Activated T-helper 9 cell treated with anti-CD3 and anti-CD28 coated beads, Interleukin-2, amount 50 U/mL, for 16 hours (primary cell): ENCODE measurements at regions not wholly inside any gene's neighbourhood (a gene's known extent, or its start where the extent isn't known, plus 50 kb on each side); places are given as distances from the start of the nearest gene placed in this dataset.

Experiments
- DNase-seq: peaks from one replicate; pipeline ENCODE4 v3.0.0-alpha.2; 2020; ENCODE audit warnings: low read depth

GRCh38 chr10:111993321-111993720, 190.2 kb downstream of the GPAM start:
- DNase-seq: no peak

- DNase-seq: no peak
Observed at GRCh38 chr10:111993872-111994426, 189.6 kb downstream of the GPAM start.

- no peak for DNase-seq
Observed at GRCh38 chr10:111996103-111996502, 187.5 kb downstream of the GPAM start.

- no peak for DNase-seq
Observed at GRCh38 chr10:111998728-111999127, 184.8 kb downstream of the GPAM start.

- DNase-seq: no peak
Observed at GRCh38 chr10:111999205-111999914, 184.2 kb downstream of the GPAM start.

GRCh38 chr10:111999915-112000302, 183.7 kb downstream of the GPAM start:
- no peak for DNase-seq

- no peak for DNase-seq
Observed at GRCh38 chr10:112000466-112000865, 183.1 kb downstream of the GPAM start.

- DNase-seq: no peak
Observed at GRCh38 chr10:112002206-112002605, 181.4 kb downstream of the GPAM start.

- no peak for DNase-seq
Observed at GRCh38 chr10:112004075-112004474, 179.5 kb downstream of the GPAM start.

- DNase-seq: no peak
Observed at GRCh38 chr10:112005044-112005443, 178.5 kb downstream of the GPAM start.

GRCh38 chr10:112006407-112006806, 177.2 kb downstream of the GPAM start:
- no peak for DNase-seq

- no peak for DNase-seq
Observed at GRCh38 chr10:112006831-112007230, 176.7 kb downstream of the GPAM start.

- no peak for DNase-seq
Observed at GRCh38 chr10:112022196-112022595, 161.4 kb downstream of the GPAM start.

- no peak for DNase-seq
Observed at GRCh38 chr10:112024079-112024478, 159.5 kb downstream of the GPAM start.

GRCh38 chr10:112025228-112025627, 158.3 kb downstream of the GPAM start:
- no peak for DNase-seq

GRCh38 chr10:112026438-112026837, 157.1 kb downstream of the GPAM start:
- DNase-seq: no peak

GRCh38 chr10:112027731-112028280, 155.8 kb downstream of the GPAM start:
- DNase-seq: no peak

- DNase-seq: no peak
Observed at GRCh38 chr10:112030431-112030830, 153.1 kb downstream of the GPAM start.

- no peak for DNase-seq
Observed at GRCh38 chr10:112039823-112040222, 143.7 kb downstream of the GPAM start.

- DNase-seq: no peak
Observed at GRCh38 chr10:112040696-112041095, 142.9 kb downstream of the GPAM start.

- DNase-seq: no peak
Observed at GRCh38 chr10:112045938-112046337, 137.6 kb downstream of the GPAM start.

GRCh38 chr10:112047674-112048073, 135.9 kb downstream of the GPAM start:
- DNase-seq: no peak

- no peak for DNase-seq
Observed at GRCh38 chr10:112052166-112052565, 131.4 kb downstream of the GPAM start.

- DNase-seq: no peak
Observed at GRCh38 chr10:112053895-112054294, 129.7 kb downstream of the GPAM start.
